ENCODE measurements at regions not wholly inside any gene's neighbourhood (a gene's known extent, or its start where the extent isn't known, plus 50 kb on each side); places are given as distances from the start of the nearest gene placed in this dataset.

GRCh38 chr12:87806310-87806709, 222.9 kb downstream of the C12orf50 start:
- H3K27ac ChIP-seq (ENCODE audit: low read depth, low read length): no peak overlapping the region
- H3K9ac ChIP-seq (ENCODE audit: low read length): no peak overlapping the region
- no peaks in the 10 kb centered on the region for H3K27me3 Mint-ChIP-seq (ENCODE audit: low read depth, unreplicated experiment)
- H2AFZ ChIP-seq (ENCODE audit: low read depth, low read length): no peak overlapping the region
- no peak overlapping the region for H3K27ac Mint-ChIP-seq (ENCODE audit: unreplicated experiment)
- H3K4me3 ChIP-seq (ENCODE audit: insufficient read depth, low read depth, low read length): no peak overlapping the region
- no peaks in the 10 kb centered on the region for H3K36me3 ChIP-seq (ENCODE audit: insufficient read depth, low read length)
- H3K4me1 Mint-ChIP-seq (ENCODE audit: low read depth, unreplicated experiment): peaks cover 9% of the 10 kb centered on the region
- H3K79me2 ChIP-seq (ENCODE audit: insufficient read depth, low read length): no peaks in the 10 kb centered on the region
- no peaks in the 10 kb centered on the region for H3K27me3 ChIP-seq (ENCODE audit: insufficient read depth, low read length)
- no peak for DNase-seq (ENCODE audit: low read depth)
- no peaks in the 10 kb centered on the region for H4K20me1 ChIP-seq (ENCODE audit: insufficient read depth, low read length)
- H3K4me2 ChIP-seq (ENCODE audit: low read length): no peak overlapping the region
- H3K4me3 Mint-ChIP-seq (ENCODE audit: unreplicated experiment): no peak overlapping the region
- H3K9me3 ChIP-seq (ENCODE audit: insufficient read depth, low read depth, low read length): no peaks in the 10 kb centered on the region
- H3K9me3 Mint-ChIP-seq (ENCODE audit: unreplicated experiment): no peaks in the 10 kb centered on the region
- no peak for TF ChIP-seq EZH2 (IDR thresholded peaks at IDR 0.05; ENCODE audit: insufficient read depth, low read length)
- TF ChIP-seq, protein P1, sequence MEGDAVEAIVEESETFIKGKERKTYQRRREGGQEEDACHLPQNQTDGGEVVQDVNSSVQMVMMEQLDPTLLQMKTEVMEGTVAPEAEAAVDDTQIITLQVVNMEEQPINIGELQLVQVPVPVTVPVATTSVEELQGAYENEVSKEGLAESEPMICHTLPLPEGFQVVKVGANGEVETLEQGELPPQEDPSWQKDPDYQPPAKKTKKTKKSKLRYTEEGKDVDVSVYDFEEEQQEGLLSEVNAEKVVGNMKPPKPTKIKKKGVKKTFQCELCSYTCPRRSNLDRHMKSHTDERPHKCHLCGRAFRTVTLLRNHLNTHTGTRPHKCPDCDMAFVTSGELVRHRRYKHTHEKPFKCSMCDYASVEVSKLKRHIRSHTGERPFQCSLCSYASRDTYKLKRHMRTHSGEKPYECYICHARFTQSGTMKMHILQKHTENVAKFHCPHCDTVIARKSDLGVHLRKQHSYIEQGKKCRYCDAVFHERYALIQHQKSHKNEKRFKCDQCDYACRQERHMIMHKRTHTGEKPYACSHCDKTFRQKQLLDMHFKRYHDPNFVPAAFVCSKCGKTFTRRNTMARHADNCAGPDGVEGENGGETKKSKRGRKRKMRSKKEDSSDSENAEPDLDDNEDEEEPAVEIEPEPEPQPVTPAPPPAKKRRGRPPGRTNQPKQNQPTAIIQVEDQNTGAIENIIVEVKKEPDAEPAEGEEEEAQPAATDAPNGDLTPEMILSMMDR (IDR thresholded peaks at IDR 0.05; ENCODE audit: insufficient read depth, low read depth, low read length): no peak
- H3K36me3 Mint-ChIP-seq (ENCODE audit: low read depth, unreplicated experiment): no peaks in the 10 kb centered on the region
- FAIRE-seq: no peak
- H3K4me1 ChIP-seq (ENCODE audit: insufficient read depth, low read length): peaks cover 7% of the 10 kb centered on the region

DNA sequence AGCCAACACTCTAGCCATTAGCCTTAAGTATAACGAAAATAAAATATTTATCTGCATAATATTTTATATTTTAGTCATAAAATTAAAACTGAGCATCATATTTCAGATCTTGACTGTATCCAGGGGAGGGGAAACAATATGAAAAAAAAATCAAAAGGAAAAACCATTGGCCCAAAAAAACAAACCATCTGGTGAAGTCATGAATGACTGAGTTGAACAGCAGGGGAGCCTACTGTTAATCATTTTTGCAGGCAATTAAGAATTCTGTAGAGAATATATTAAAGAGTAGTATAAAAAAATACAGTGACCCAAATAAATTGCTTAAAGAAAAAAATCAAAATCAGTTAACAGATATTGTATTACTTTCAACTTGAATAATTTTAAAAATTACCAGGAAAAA, 224.8 kb downstream of the C12orf50 start:
- H3K27me3 ChIP-seq (ENCODE audit: insufficient read depth, low read length): no peaks in the 10 kb centered on the region
- Mint-ChIP-seq H3K4me3 (ENCODE audit: unreplicated experiment) (no peak overlapping the region), H3K4me1 (ENCODE audit: low read depth, unreplicated experiment) (peaks cover 9% of the 10 kb centered on the region), H3K27me3 (ENCODE audit: low read depth, unreplicated experiment) (no peaks in the 10 kb centered on the region), H3K36me3 (ENCODE audit: low read depth, unreplicated experiment) (no peaks in the 10 kb centered on the region), H3K27ac (ENCODE audit: unreplicated experiment) (no peak overlapping the region), H3K9me3 (ENCODE audit: unreplicated experiment) (no peaks in the 10 kb centered on the region)
- no peaks in the 10 kb centered on the region for H3K36me3 ChIP-seq (ENCODE audit: insufficient read depth, low read length)
- peaks cover 4% of the 10 kb centered on the region for H3K4me1 ChIP-seq (ENCODE audit: insufficient read depth, low read length)
- TF ChIP-seq EZH2 (IDR thresholded peaks at IDR 0.05; ENCODE audit: insufficient read depth, low read length): no peak
- TF ChIP-seq, protein P1 (IDR thresholded peaks at IDR 0.05; ENCODE audit: insufficient read depth, low read depth, low read length): no peak
- H2AFZ ChIP-seq (ENCODE audit: low read depth, low read length): no peak overlapping the region
- no peak for DNase-seq (ENCODE audit: low read depth)
- H3K79me2 ChIP-seq (ENCODE audit: insufficient read depth, low read length): no peaks in the 10 kb centered on the region
- no peak overlapping the region for H3K4me3 ChIP-seq (ENCODE audit: insufficient read depth, low read depth, low read length)
- no peak for FAIRE-seq
- no peaks in the 10 kb centered on the region for H4K20me1 ChIP-seq (ENCODE audit: insufficient read depth, low read length)
- H3K9ac ChIP-seq (ENCODE audit: low read length): no peak overlapping the region
- no peaks in the 10 kb centered on the region for H3K9me3 ChIP-seq (ENCODE audit: insufficient read depth, low read depth, low read length)
- no peak overlapping the region for H3K27ac ChIP-seq (ENCODE audit: low read depth, low read length)
- H3K4me2 ChIP-seq (ENCODE audit: low read length): no peak overlapping the region

GRCh38 chr12:87802721-87803011, 226.5 kb downstream of the C12orf50 start:
- Histone ChIP-seq H3K79me2 (ENCODE audit: insufficient read depth, low read length) (no peaks in the 10 kb centered on the region), H3K9ac (ENCODE audit: low read length) (no peak overlapping the region), H3K36me3 (ENCODE audit: insufficient read depth, low read length) (no peaks in the 10 kb centered on the region), H2AFZ (ENCODE audit: low read depth, low read length) (no peak overlapping the region), H4K20me1 (ENCODE audit: insufficient read depth, low read length) (no peaks in the 10 kb centered on the region), H3K9me3 (ENCODE audit: insufficient read depth, low read depth, low read length) (no peaks in the 10 kb centered on the region), H3K4me1 (ENCODE audit: insufficient read depth, low read length) (peaks cover 4% of the 10 kb centered on the region), H3K27me3 (ENCODE audit: insufficient read depth, low read length) (no peaks in the 10 kb centered on the region), H3K4me2 (ENCODE audit: low read length) (no peak overlapping the region), H3K4me3 (ENCODE audit: insufficient read depth, low read depth, low read length) (no peak overlapping the region), H3K27ac (ENCODE audit: low read depth, low read length) (no peak overlapping the region)
- DNase-seq (ENCODE audit: low read depth): no peak
- no peaks in the 10 kb centered on the region for H3K9me3 Mint-ChIP-seq (ENCODE audit: unreplicated experiment)
- no peak for TF ChIP-seq EZH2 (IDR thresholded peaks at IDR 0.05; ENCODE audit: insufficient read depth, low read length)
- TF ChIP-seq, protein P1 (IDR thresholded peaks at IDR 0.05; ENCODE audit: insufficient read depth, low read depth, low read length): no peak
- peaks cover 9% of the 10 kb centered on the region for H3K4me1 Mint-ChIP-seq (ENCODE audit: low read depth, unreplicated experiment)
- no peaks in the 10 kb centered on the region for H3K27me3 Mint-ChIP-seq (ENCODE audit: low read depth, unreplicated experiment)
- no peak overlapping the region for H3K4me3 Mint-ChIP-seq (ENCODE audit: unreplicated experiment)
- no peak overlapping the region for H3K27ac Mint-ChIP-seq (ENCODE audit: unreplicated experiment)
- H3K36me3 Mint-ChIP-seq (ENCODE audit: low read depth, unreplicated experiment): no peaks in the 10 kb centered on the region
- no peak for FAIRE-seq

Measured in astrocyte (in vitro differentiated cells and primary cell).